ENCODE measurements at regions not wholly inside any gene's neighbourhood (a gene's known extent, or its start where the extent isn't known, plus 50 kb on each side); places are given as distances from the start of the nearest gene placed in this dataset.

- no peak for DNase-seq
Measured at GRCh38 chr2:19538411-19538963, 180.1 kb upstream of the OSR1 start.

DNA sequence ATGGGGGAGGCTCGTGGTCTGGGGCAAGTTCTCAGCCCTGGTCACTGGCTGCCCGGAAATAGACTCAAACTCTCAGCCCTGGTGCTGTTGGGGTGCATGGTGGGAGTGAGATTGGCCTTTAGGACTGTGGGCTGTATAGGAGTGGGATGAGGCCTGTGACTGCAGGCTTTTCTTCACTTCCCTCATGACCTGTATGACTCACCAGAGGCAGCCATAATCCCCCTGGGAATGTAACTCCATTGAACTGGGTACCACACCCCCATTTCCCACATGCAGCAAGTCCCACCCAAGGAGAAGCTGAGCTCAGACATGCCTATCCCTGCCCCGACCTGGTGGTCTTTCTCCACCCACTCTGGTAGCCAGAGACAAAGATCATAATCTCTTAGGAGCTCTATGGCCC lies 177.7 kb upstream of the OSR1 start:
- DNase-seq = no peak

- no peak for DNase-seq
Measured at GRCh38 chr2:19532547-19533196, 174.2 kb upstream of the OSR1 start.

DNA sequence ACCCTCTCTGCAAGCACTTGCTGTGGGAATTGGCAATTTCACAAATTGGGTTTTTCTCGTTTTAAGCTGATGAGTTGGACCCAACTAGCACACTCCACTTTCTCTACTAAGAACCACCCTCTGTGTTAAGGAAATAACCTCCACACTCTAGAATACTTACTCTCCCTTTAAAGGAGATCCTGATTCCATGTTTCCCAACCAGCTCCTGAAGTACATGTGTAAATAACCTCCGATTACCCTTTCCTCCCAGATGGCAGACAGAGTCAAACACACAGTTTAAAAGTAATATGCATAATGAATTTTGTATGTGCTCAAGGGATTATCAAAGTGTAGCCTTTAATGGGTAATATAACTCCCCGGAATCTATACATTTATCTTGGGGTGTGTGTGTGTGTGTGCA lies 171.3 kb upstream of the OSR1 start:
- DNase-seq = no peak

DNA sequence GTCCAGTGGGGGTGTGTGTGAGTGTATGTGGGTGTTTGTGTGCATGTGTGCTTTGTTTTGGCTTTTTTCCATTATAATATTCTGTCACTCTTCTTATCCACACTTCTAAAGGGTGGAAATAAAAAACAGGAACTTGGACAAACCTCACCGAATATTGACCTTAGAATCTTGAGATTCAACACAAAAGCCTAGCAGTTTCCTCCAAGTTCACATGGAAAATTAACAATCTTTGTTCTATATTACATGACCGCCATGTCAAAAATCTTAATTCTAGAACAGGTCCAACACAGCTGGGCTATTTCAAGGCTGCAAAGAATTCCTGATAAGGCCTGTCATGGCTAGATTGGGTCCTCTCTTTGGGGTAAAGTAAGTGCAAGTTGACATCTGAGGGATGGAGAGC lies 169.3 kb upstream of the OSR1 start:
- DNase-seq = no peak

- DNase-seq = no peak
Measured at GRCh38 chr2:19525313-19525712, 166.9 kb upstream of the OSR1 start.

DNA sequence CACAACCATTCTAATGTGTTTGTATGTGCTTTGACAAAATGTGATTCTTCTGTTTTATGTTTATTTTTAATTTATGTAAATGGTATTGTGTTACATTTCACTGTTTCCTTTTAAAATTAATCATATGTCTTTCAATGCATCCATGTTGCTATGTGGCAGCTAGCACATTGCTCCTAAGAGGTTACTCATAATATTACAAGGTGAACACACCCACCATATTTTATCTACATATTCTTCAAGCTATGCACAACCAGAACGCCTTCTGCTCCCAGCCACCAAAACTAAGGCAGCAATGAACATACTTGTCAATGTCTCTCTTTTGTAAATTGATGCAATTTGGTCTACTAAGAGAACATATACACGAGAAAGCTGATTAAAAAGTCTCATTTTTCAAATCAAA lies 160.6 kb upstream of the OSR1 start:
- no peak for DNase-seq

GRCh38 chr2:19507137-19507536 lies 148.7 kb upstream of the OSR1 start:
- no peak for DNase-seq

DNA sequence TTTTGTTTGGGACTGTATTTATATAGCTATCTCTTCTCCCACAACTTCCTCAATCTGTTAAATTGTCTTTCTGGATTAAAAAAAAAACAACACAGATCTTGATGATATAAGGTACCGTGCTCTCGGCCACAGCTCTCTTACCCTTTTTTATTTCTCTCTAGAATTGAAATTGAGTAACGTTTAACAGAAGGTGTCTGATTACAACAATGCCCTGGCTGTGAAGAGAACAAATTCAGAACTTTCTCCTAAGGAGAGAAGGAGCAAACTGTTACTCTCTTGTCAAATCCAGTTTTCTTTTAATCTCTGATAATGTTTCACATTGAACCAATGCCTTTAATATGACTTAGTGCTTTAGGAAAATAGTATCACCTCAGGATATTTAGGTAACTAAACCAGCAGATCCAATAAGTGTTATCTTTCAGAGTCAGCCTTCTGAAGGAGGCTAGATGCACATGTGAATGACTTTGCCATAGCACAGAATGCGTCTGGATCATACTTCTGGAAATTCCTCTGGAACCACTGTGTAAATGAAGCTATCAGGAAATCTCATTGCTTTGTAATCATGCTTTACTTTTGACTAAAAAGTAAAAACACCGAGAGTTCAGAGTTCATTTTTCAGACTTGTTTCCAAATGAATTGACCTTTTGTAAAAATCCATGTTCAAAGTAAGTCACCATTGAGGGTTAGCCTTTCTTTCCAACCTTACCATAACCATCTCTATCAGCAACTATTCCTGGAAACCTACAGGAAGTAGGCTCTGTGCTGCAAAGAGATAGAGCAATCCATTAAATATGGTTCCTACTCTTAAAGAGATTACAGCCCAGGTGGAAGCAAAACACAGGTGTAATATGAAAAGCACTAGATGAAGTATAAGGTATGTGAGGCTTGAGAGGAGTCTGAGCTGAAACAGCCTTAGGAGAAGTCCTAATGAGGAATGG lies 147.0 kb upstream of the OSR1 start:
- DNase-seq = no peak

- no peak for DNase-seq
Measured at GRCh38 chr2:19504400-19505198, 146.2 kb upstream of the OSR1 start.

DNA sequence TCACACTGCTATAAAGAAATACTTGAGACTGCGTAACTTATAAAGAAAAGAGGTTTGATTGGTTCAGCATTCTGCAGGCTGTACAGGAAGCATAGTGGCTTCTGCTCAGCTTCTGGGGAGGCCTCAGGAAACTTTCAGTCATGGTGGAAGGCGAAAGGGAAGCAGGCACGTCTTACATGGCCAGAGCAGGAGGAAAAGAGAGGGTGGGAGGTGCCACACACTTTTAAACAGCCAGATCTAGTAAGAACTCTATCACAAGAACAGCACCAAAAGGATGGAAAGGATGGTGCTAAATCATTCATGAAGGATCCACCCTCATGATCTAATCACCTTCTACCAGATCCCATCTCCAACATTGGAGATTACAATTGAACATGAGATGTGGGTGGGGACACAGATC lies 145.5 kb upstream of the OSR1 start:
- no peak for DNase-seq

- DNase-seq = no peak
Measured at GRCh38 chr2:19503406-19503805, 145.0 kb upstream of the OSR1 start.

DNA sequence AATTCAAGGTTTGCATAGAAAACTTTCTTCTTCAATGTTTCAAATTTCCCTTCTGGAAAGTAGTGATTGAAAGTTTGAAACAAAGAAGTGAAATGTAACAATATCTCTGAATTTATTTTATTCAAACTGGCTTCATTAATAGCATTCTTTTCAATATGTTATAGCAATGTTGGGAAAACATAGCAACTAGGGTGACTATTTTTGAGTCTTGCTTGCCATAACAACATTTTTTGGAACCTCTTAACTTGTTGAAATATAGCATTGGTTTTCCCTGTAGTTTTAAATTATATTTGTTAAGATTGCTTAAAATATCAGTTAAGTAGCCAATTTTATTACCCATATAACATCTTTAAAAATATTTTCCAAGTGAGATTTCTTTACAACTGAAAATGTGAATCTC lies 141.7 kb upstream of the OSR1 start:
- no peak for DNase-seq

DNA sequence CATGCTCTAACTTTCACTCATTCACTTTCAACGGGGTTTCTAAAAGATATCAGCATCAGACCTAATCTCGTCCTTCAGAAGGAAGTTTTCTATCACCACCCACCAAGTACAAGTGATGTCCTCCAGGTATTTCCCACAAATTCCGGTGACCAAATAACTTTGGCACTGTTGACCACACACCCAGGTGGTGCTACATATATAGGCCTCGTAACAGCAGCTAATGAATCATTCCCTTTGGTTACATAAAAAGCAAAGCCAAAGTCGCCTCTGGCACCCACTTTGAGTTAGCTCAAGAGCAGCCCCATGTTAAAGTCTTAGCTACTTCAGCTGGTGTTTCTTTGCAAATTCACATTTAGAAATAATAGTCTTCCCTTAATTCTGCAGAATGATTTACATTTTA lies 138.2 kb upstream of the OSR1 start:
- DNase-seq = no peak

GRCh38 chr2:19494241-19494640 lies 135.8 kb upstream of the OSR1 start:
- no peak for DNase-seq

- DNase-seq = no peak
Measured at GRCh38 chr2:19491796-19492195, 133.4 kb upstream of the OSR1 start.

GRCh38 chr2:19490846-19491435 lies 132.5 kb upstream of the OSR1 start:
- DNase-seq = no peak

GRCh38 chr2:19488009-19488691 lies 129.7 kb upstream of the OSR1 start:
- DNase-seq = no peak

DNA sequence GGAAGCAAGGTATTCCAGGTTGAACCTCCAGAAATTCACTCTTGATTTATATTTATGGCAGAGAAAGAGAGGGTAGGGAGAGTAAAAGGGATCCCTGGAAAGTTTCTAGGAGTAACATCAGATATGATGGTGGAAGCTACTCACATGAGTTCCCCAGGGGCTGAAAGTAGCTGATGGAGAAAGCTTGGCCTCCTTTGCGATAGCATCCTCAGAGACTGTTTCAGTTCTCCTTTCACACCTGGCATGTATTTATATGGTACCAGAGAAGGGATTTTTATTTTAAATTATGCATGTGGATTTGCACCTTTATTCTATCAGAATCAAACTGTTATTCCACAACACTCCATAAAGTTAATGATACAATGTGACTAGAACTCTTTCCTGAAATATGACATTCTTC lies 126.3 kb upstream of the OSR1 start:
- no peak for DNase-seq

- no peak for DNase-seq
Measured at GRCh38 chr2:19480673-19481072, 122.2 kb upstream of the OSR1 start.

DNA sequence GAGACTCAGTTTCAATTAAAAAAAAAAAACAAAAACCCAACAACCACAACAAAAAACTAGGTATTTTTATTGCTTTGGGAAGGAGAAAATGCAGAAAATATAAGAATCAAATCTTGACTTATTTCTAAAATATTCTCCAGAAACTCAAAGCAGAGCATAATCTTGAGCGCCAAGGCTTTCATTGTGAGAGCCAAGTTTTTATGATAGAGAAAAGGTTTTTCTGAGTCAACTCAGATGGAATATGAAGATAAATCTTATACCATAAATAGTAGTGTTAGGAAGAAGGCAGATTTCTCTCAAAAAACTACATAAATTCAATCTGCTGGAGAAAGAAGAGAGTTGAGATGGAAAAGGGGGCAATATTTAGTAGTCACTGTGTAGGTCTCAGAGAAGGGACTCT lies 121.2 kb upstream of the OSR1 start:
- no peak for DNase-seq

DNA sequence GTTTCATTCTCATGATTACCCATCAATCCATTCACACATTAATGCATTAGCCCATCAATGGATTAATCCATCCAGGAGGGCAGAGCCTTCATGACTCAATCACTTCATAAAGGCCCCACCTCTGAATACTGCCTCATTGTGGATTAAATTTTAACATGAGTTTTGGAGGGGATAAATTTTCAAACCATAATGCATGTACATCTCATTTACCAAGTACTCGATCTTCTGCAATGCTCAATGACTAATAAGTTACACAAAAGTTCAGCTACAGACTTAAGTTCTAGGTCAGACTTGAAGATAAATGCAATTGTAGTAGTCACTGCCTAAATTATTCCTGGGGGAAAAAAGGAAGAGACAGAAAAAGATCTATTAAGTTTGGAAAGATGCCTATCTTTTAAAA lies 120.0 kb upstream of the OSR1 start:
- DNase-seq = no peak
